GM12878 (cell line): ENCODE measurements at regions not wholly inside any gene's neighbourhood (a gene's known extent, or its start where the extent isn't known, plus 50 kb on each side); places are given as distances from the start of the nearest gene placed in this dataset.

Source experiments
- ATAC-seq: fragments of 200-7000 bp; cut with Tn5 transposase; 3 replicates; pipeline ENCODE4 v1.9.1; 2020; ENCODE audit warnings: mild to moderate bottlenecking, moderate library complexity
- BruUV-seq: library from RNA; stranded (reverse); fragments of 400-500 nt; replicated peaks from 2 replicates; lab custom pipeline; 2021; lab: Mats Ljungman, UMichigan
- CTCF ChIA-PET: fragments of 300-600 bp; sonication (Branson Sonifier 250); formaldehyde crosslinking; extraction: SDS; loops from one replicate; lab custom pipeline; 2021; ENCODE audit warnings: inconsistent platforms; lab: Yijun Ruan, JAX
- POLR2A ChIA-PET: fragments of 350-600 bp; formaldehyde crosslinking; extraction: SDS; loops from one replicate; lab custom pipeline; 2021; ENCODE audit warnings: inconsistent platforms; lab: Charles Lee
- RAD21 ChIA-PET: fragments of 300-600 bp; sonication (Branson Sonifier 250); formaldehyde crosslinking; loops from one replicate; lab custom pipeline; 2023; ENCODE audit warnings: antibody characterized with exemption; ENCODE audit not compliant: unreplicated experiment; lab: Charles Lee
- SMC1A ChIA-PET: fragments of 300-600 bp; sonication (Branson Sonifier 250); formaldehyde crosslinking; loops from one replicate; lab custom pipeline; 2023; ENCODE audit not compliant: unreplicated experiment, uncharacterized antibody; lab: Charles Lee
- DNase-seq: peaks from one replicate; pipeline ENCODE4 v3.0.0-alpha.2; 2011; ENCODE audit warnings: low read depth, low spot score
- FAIRE-seq: peaks from 3 replicates; lab custom pipeline; 2011; peaks lifted over from hg19 to GRCh38; lab: Jason Lieb, UNC
- H2AFZ ChIP-seq: 2 replicates; pipeline ENCODE4 v1.6.0; 2011; ENCODE audit warnings: low read depth, low read length, control low read depth; ENCODE audit not compliant: control insufficient read depth
- H3K27ac ChIP-seq: 2 replicates; pipeline ENCODE4 v1.5.1; 2011; ENCODE audit warnings: control low read depth; ENCODE audit not compliant: control insufficient read depth, insufficient read depth
- H3K27me3 ChIP-seq, 2 experiments: replicated peaks in 1 of 2; 2 replicates each; pipeline versions ENCODE4 v1.6.0 to v1.6.1; 2011; ENCODE audit warnings: low read length in 1 of 2; ENCODE audit not compliant: control insufficient read depth in 2 of 2, insufficient read depth in 2 of 2
- H3K36me3 ChIP-seq, 2 experiments: 2 replicates each; pipeline ENCODE4 v1.5.1; 2011; ENCODE audit warnings: low read length in 1 of 2; ENCODE audit not compliant: control insufficient read depth in 2 of 2, insufficient read depth in 2 of 2
- H3K4me1 ChIP-seq: 2 replicates; pipeline ENCODE4 v1.6.1; 2011; ENCODE audit warnings: mild to moderate bottlenecking, low read length, moderate library complexity, mixed read lengths; ENCODE audit not compliant: control insufficient read depth, insufficient read depth
- H3K4me2 ChIP-seq: 2 replicates; pipeline ENCODE4 v1.6.0; 2011; ENCODE audit warnings: control low read depth; ENCODE audit not compliant: control insufficient read depth, insufficient read depth
- H3K4me3 ChIP-seq: fragments of 200-600 bp; sonication (generic); 2 replicates; pipeline ENCODE4 v1.5.1; 2016
- H3K79me2 ChIP-seq: 2 replicates; pipeline ENCODE4 v1.6.0; 2011; ENCODE audit warnings: low read length; ENCODE audit not compliant: control insufficient read depth, insufficient read depth
- H3K9ac ChIP-seq: 2 replicates; pipeline ENCODE4 v1.8.0; 2011; ENCODE audit warnings: low read length, control low read depth, mixed read lengths; ENCODE audit not compliant: control insufficient read depth, insufficient read depth
- H3K9me3 ChIP-seq: replicated peaks from 3 replicates; pipeline ENCODE4 v1.5.1; 2011; ENCODE audit warnings: mild to moderate bottlenecking, low read length; ENCODE audit not compliant: control insufficient read depth, insufficient read depth
- H4K20me1 ChIP-seq: 2 replicates; pipeline ENCODE4 v1.6.0; 2011; ENCODE audit not compliant: control insufficient read depth, insufficient read depth
- EGR1 ChIP-seq, 2 experiments: IDR thresholded peaks; 1 replicate in 1 of 2; 2 replicates in 1 of 2; pipeline ENCODE4 v1.6.1; 2011 to 2012; ENCODE audit warnings: low read depth in 2 of 2, low read length in 2 of 2, borderline replicate concordance in 1 of 2, mild to moderate bottlenecking in 1 of 2, moderate library complexity in 1 of 2
- JUND ChIP-seq: IDR thresholded peaks from 2 replicates; pipeline ENCODE4 v1.6.1; 2012; ENCODE audit warnings: low read depth, mild to moderate bottlenecking, low read length, improper control_type of control experiment, moderate library complexity
- TAF1 ChIP-seq: IDR thresholded peaks from 2 replicates; pipeline ENCODE4 v1.6.1; 2011; ENCODE audit warnings: mild to moderate bottlenecking, low read depth, low read length, borderline replicate concordance
- WGBS: methylation state at CpG from one replicate; pipeline ENCODE4 v1.1.6; 2016; ENCODE audit warnings: low lambda C conversion rate; ENCODE audit not compliant: insufficient replicate concordance, insufficient coverage; ENCODE audit errors: missing lambda C conversion rate; 5-methylcytosine and 5-hydroxymethylcytosine counted together
- in situ Hi-C: fragments of 300-500 bp; cut with MboI; formaldehyde crosslinking; loops from 9 replicates; pipeline ENCODE4 v1.14.3; 2018; ENCODE audit warnings: mixed read lengths
- intact Hi-C: fragments of 100-400 bp; cut with micrococcal nuclease; formaldehyde crosslinking; loops from one replicate; pipeline ENCODE4 v1.14.2; 2022; ENCODE audit not compliant: unreplicated experiment
- TF ChIP-seq, protein P1 (sequence below): fragments of 450-650 bp; IDR thresholded peaks from 2 replicates; pipeline ENCODE4 v1.6.1; 2017; ENCODE audit warnings: mild to moderate bottlenecking

DNA sequence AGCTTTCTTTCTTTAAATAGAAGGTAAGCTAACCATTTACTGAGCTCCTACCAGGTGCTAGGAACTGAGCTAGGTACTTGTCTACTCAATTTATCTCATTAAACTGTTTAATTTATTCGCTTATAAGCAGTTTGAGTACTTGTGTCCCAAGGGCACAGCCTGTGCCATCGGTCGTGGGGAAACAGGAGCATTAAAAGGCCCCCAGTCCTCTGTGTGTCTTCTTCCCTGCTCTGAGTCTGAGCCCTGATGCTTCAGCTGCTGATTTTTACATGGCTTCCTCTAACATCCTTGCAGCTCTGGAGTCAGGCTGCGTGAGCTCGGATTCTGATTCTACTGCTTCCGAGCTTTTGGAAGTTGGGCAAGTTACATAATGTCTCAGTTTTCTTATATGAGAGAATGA, 239.5 kb downstream of the EDEM1 start (continued):
- TF ChIP-seq EGR1 (IDR thresholded peaks at IDR 0.05; ENCODE audit: borderline replicate concordance in 1 of 2, low read depth in 2 of 2, low read length in 2 of 2), result no peak
- TF ChIP-seq TAF1, result no peak
- no peak for TF ChIP-seq JUND

DNA sequence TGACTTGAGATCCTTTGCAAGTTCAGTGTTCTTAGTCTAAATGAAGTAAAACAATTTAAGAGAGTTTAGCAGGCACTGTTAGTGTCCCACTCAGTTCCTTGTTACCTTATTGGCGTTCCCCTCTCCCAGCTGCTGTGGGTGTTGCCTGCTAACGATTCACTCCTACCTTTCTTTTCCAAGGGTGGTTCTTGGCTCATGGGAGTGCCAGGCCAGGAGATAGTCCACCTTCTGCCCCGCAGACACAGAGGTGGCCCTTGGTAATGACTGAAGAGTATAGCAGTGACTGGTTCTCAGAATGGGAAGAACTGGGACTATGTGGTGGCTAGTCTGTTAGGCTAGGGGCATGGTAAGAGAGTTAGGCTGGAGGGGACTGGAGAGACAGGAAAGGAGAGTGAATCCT, 240.4 kb downstream of the EDEM1 start:
- no peaks in the 10 kb centered on the region for H3K79me2 ChIP-seq
- in situ Hi-C loops, result loop anchor here (10.0 kb wide), 2 partner anchors 293 to 1367 kb away; no protein-coding TSS in a partner anchor
- ATAC-seq, result no peak
- intact Hi-C loops, result loop anchor here (2.0 to 10.0 kb wide), 6 partner anchors 121 to 1369 kb away; no protein-coding TSS in a partner anchor
- no peak overlapping the region for H3K9ac ChIP-seq
- H3K36me3 ChIP-seq, result no peaks in the 10 kb centered on the region
- H4K20me1 ChIP-seq, result no peaks in the 10 kb centered on the region
- no peak overlapping the region; the same call in 1 of the 2 replicates for H3K4me2 ChIP-seq
- no TSS peak for BruUV-seq
- no peak overlapping the region for H3K4me3 ChIP-seq
- TF ChIP-seq, protein P1, sequence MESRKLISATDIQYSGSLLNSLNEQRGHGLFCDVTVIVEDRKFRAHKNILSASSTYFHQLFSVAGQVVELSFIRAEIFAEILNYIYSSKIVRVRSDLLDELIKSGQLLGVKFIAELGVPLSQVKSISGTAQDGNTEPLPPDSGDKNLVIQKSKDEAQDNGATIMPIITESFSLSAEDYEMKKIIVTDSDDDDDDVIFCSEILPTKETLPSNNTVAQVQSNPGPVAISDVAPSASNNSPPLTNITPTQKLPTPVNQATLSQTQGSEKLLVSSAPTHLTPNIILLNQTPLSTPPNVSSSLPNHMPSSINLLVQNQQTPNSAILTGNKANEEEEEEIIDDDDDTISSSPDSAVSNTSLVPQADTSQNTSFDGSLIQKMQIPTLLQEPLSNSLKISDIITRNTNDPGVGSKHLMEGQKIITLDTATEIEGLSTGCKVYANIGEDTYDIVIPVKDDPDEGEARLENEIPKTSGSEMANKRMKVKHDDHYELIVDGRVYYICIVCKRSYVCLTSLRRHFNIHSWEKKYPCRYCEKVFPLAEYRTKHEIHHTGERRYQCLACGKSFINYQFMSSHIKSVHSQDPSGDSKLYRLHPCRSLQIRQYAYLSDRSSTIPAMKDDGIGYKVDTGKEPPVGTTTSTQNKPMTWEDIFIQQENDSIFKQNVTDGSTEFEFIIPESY, result no peak
- no peak overlapping the region for H3K27ac ChIP-seq
- 81% methylated on average over 3 of the region's 3 CpGs for WGBS
- no peak for FAIRE-seq
- POLR2A ChIA-PET, result interaction anchor here (0.6 kb wide), 1 partner anchor 298 kb away, joined by 3 read pairs; no protein-coding TSS in a partner anchor
- peak overlapping the region; percentile 30; the same call in 1 of the 2 replicates for H2AFZ ChIP-seq
- H3K9me3 ChIP-seq, result no peaks in the 10 kb centered on the region
- CTCF ChIA-PET, result interaction anchor here (0.6 to 7.1 kb wide), 11 partner anchors 8 to 1577 kb away, joined by 3 to 37 read pairs (median 3); no protein-coding TSS in a partner anchor
- SMC1A ChIA-PET, result interaction anchor here (0.6 to 1.4 kb wide), 7 partner anchors 9 to 1031 kb away, joined by 3 to 8 read pairs (median 3); no protein-coding TSS in a partner anchor
- no peak for DNase-seq
- RAD21 ChIA-PET, result interaction anchor here (0.7 to 1.5 kb wide), 4 partner anchors 129 to 455 kb away, joined by 3 to 6 read pairs (median 3); no protein-coding TSS in a partner anchor
- peaks cover 17% of the 10 kb centered on the region for H3K4me1 ChIP-seq
- H3K27me3 ChIP-seq, result no peaks in the 10 kb centered on the region
